Osteoblast (primary cell): ENCODE measurements at regions not wholly inside any gene's neighbourhood (a gene's known extent, or its start where the extent isn't known, plus 50 kb on each side); places are given as distances from the start of the nearest gene placed in this dataset.

ENCODE experiments used
- DNase-seq: peaks from one replicate; pipeline ENCODE4 v3.0.0; 2011; ENCODE audit warnings: low spot score, mixed read lengths; ENCODE audit not compliant: insufficient read length; ENCODE audit errors: missing footprints
- H2AFZ ChIP-seq: 2 replicates; pipeline ENCODE4 v1.6.0; 2011; ENCODE audit warnings: mild to moderate bottlenecking, low read length
- H3K27ac ChIP-seq: 2 replicates; pipeline ENCODE4 v1.5.1; 2011; ENCODE audit warnings: mild to moderate bottlenecking, low read depth, low read length, moderate library complexity
- H3K27me3 ChIP-seq: 2 replicates; pipeline ENCODE4 v1.6.0; 2012; ENCODE audit warnings: mild to moderate bottlenecking, control low read depth, inconsistent platforms, low read length, moderate library complexity; ENCODE audit not compliant: insufficient read depth
- H3K36me3 ChIP-seq: 2 replicates; pipeline ENCODE4 v1.5.1; 2011; ENCODE audit warnings: mild to moderate bottlenecking, low read length, control low read depth, moderate library complexity; ENCODE audit not compliant: insufficient read depth
- H3K4me1 ChIP-seq: 2 replicates; pipeline ENCODE4 v1.5.1; 2011; ENCODE audit warnings: mild to moderate bottlenecking, low read length, control low read depth, moderate library complexity; ENCODE audit not compliant: insufficient read depth
- H3K4me2 ChIP-seq: 2 replicates; pipeline ENCODE4 v1.6.0; 2011; ENCODE audit warnings: mild to moderate bottlenecking, low read length; ENCODE audit not compliant: insufficient read depth
- H3K4me3 ChIP-seq: fragments of 200-600 bp; sonication (generic); 3 replicates; pipeline ENCODE4 v1.5.1; 2012; ENCODE audit warnings: mild to moderate bottlenecking, low read length, inconsistent platforms; ENCODE audit not compliant: insufficient read depth
- H3K79me2 ChIP-seq: 2 replicates; pipeline ENCODE4 v1.6.0; 2012; ENCODE audit warnings: mild to moderate bottlenecking, low read length, control low read depth, inconsistent platforms; ENCODE audit not compliant: insufficient read depth
- H3K9me3 ChIP-seq: 2 replicates; pipeline ENCODE4 v1.5.1; 2011; ENCODE audit warnings: low read depth, low read length, control low read depth
- H4K20me1 ChIP-seq: 2 replicates; pipeline ENCODE4 v1.6.0; 2012; ENCODE audit warnings: mild to moderate bottlenecking, low read length, control low read depth; ENCODE audit not compliant: insufficient read depth
- TF ChIP-seq, protein P1 (sequence below): IDR thresholded peaks from 2 replicates; pipeline ENCODE4 v1.5.1; 2011; ENCODE audit warnings: mild to moderate bottlenecking, low read depth, low read length, moderate library complexity; ENCODE audit errors: extremely low read depth

GRCh38 chrX:10072786-10073568 is 83.8 kb upstream of the CLCN4 start:
- Histone ChIP-seq H3K4me2 (no peak overlapping the region), H3K4me3 (no peak overlapping the region), H3K4me1 (peaks cover 4% of the 10 kb centered on the region), H3K36me3 (peaks cover 15% of the 10 kb centered on the region), H3K79me2 (peaks cover 3% of the 10 kb centered on the region), H3K27me3 (no peaks in the 10 kb centered on the region), H3K27ac (no peak overlapping the region), H4K20me1 (peaks cover 15% of the 10 kb centered on the region), H2AFZ (no peak overlapping the region), H3K9me3 (no peaks in the 10 kb centered on the region)
- TF ChIP-seq, protein P1, sequence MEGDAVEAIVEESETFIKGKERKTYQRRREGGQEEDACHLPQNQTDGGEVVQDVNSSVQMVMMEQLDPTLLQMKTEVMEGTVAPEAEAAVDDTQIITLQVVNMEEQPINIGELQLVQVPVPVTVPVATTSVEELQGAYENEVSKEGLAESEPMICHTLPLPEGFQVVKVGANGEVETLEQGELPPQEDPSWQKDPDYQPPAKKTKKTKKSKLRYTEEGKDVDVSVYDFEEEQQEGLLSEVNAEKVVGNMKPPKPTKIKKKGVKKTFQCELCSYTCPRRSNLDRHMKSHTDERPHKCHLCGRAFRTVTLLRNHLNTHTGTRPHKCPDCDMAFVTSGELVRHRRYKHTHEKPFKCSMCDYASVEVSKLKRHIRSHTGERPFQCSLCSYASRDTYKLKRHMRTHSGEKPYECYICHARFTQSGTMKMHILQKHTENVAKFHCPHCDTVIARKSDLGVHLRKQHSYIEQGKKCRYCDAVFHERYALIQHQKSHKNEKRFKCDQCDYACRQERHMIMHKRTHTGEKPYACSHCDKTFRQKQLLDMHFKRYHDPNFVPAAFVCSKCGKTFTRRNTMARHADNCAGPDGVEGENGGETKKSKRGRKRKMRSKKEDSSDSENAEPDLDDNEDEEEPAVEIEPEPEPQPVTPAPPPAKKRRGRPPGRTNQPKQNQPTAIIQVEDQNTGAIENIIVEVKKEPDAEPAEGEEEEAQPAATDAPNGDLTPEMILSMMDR = no peak
- DNase-seq = no peak

- Histone ChIP-seq H3K9me3 (no peaks in the 10 kb centered on the region), H3K4me1 (peaks cover 5% of the 10 kb centered on the region), H3K4me3 (no peak overlapping the region), H3K27ac (no peak overlapping the region), H3K27me3 (no peaks in the 10 kb centered on the region), H3K36me3 (peaks cover 8% of the 10 kb centered on the region), H3K79me2 (peaks cover 3% of the 10 kb centered on the region), H2AFZ (no peak overlapping the region), H4K20me1 (peaks cover 15% of the 10 kb centered on the region), H3K4me2 (no peak overlapping the region)
- no peak for DNase-seq
- TF ChIP-seq, protein P1 = no peak
Measured at GRCh38 chrX:10073671-10074070, 83.1 kb upstream of the CLCN4 start.

GRCh38 chrX:10074241-10074941 is 82.4 kb upstream of the CLCN4 start:
- peaks cover 12% of the 10 kb centered on the region for H4K20me1 ChIP-seq
- no peaks in the 10 kb centered on the region for H3K27me3 ChIP-seq
- H3K4me2 ChIP-seq = no peak overlapping the region
- TF ChIP-seq, protein P1 = no peak
- H3K4me1 ChIP-seq = peaks cover 5% of the 10 kb centered on the region
- H2AFZ ChIP-seq = no peak overlapping the region
- peaks cover 3% of the 10 kb centered on the region for H3K79me2 ChIP-seq
- no peak overlapping the region for H3K27ac ChIP-seq
- DNase-seq = no peak
- H3K9me3 ChIP-seq = no peaks in the 10 kb centered on the region
- H3K4me3 ChIP-seq = no peak overlapping the region
- H3K36me3 ChIP-seq = peaks cover 15% of the 10 kb centered on the region

GRCh38 chrX:10076765-10077164 is 80.0 kb upstream of the CLCN4 start:
- no peak for DNase-seq
- Histone ChIP-seq H3K27ac (no peak overlapping the region), H3K79me2 (peaks cover 3% of the 10 kb centered on the region), H3K27me3 (no peaks in the 10 kb centered on the region), H4K20me1 (peaks cover 8% of the 10 kb centered on the region), H2AFZ (no peak overlapping the region), H3K4me3 (no peak overlapping the region), H3K36me3 (peaks cover 16% of the 10 kb centered on the region), H3K9me3 (no peaks in the 10 kb centered on the region), H3K4me1 (peaks cover 5% of the 10 kb centered on the region), H3K4me2 (no peak overlapping the region)
- TF ChIP-seq, protein P1 = no peak
